Testis (tissue), 2 donors: ENCODE measurements at regions not wholly inside any gene's neighbourhood (a gene's known extent, or its start where the extent isn't known, plus 50 kb on each side); places are given as distances from the start of the nearest gene placed in this dataset.

Source experiments
- CTCF ChIP-seq, 3 experiments: fragments of 450-650 bp in 2 of 3; fragments of 200-600 bp in 1 of 3; sonication (generic) in 1 of 3; IDR thresholded peaks; one replicate each; pipeline ENCODE4 v1.5.1; 2016 to 2019; ENCODE audit warnings: antibody characterized with exemption in 3 of 3, mild to moderate bottlenecking in 2 of 3, moderate library complexity in 1 of 3
- POLR2A ChIP-seq: fragments of 450-650 bp; IDR thresholded peaks from one replicate; pipeline ENCODE4 v1.6.1; 2017; ENCODE audit warnings: antibody characterized with exemption, mild to moderate bottlenecking, moderate library complexity

DNA sequence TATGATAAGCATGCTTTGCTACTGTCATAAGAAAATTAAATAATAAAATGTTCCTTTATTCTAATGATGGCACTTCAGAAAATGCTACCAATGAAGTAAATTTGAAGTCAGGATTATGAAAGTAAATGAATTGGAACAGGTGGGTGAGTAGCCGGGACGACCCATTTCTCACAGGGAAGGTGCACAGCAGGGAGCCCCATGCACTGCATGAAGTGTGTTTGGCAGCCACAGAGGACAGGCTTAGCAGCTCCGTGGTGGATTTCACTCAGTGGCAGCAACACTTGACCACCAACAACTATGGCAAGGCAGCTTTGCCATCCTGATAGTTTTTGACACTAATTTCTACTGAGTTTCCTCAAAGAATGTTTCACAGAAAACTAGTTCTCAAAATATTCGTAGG is 146.3 kb downstream of the ATL2 start:
- TF ChIP-seq POLR2A (no peak), CTCF (IDR thresholded peaks at IDR 0.05) (no peak)
